Cardiac muscle cell (in vitro differentiated cells and primary cell): ENCODE measurements at regions not wholly inside any gene's neighbourhood (a gene's known extent, or its start where the extent isn't known, plus 50 kb on each side); places are given as distances from the start of the nearest gene placed in this dataset.
"Not testable (repeated sequence)": the region's sequence is repeated elsewhere in the genome, so short reads cannot be mapped to it uniquely, and the experiment has no call there.

ENCODE experiments used
- DNase-seq, 2 donors: peaks; one replicate each; pipeline versions ENCODE4 v3.0.0 to v3.0.0-alpha.2; 2010 to 2017; ENCODE audit warnings: low read depth in 1 of 2, low spot score in 1 of 2
- H3K27ac ChIP-seq: fragments of 200-600 bp; sonication (generic); 2 replicates; pipeline ENCODE4 v1.5.1; 2016
- H3K27me3 ChIP-seq: fragments of 200-600 bp; sonication (generic); 2 replicates; pipeline ENCODE4 v1.6.0; 2016; ENCODE audit warnings: control low read depth
- H3K36me3 ChIP-seq: fragments of 200-600 bp; sonication (generic); 2 replicates; pipeline ENCODE4 v1.5.1; 2016; ENCODE audit warnings: control low read depth
- H3K4me1 ChIP-seq: fragments of 200-600 bp; sonication (generic); 2 replicates; pipeline ENCODE4 v1.8.1; 2017; ENCODE audit warnings: low read depth, mild to moderate bottlenecking, mixed run types
- H3K4me3 ChIP-seq: fragments of 200-600 bp; sonication (generic); 2 replicates; pipeline ENCODE4 v1.5.1; 2016; ENCODE audit warnings: mild to moderate bottlenecking
- H3K9me3 ChIP-seq: fragments of 200-600 bp; sonication (generic); 2 replicates; pipeline ENCODE4 v1.5.1; 2017; ENCODE audit warnings: low read depth, mild to moderate bottlenecking, control low read depth
- TF ChIP-seq, protein P1 (sequence below): IDR thresholded peaks from 2 replicates; pipeline ENCODE4 v1.5.1; 2012; ENCODE audit warnings: low read depth, mild to moderate bottlenecking, low read length

DNA sequence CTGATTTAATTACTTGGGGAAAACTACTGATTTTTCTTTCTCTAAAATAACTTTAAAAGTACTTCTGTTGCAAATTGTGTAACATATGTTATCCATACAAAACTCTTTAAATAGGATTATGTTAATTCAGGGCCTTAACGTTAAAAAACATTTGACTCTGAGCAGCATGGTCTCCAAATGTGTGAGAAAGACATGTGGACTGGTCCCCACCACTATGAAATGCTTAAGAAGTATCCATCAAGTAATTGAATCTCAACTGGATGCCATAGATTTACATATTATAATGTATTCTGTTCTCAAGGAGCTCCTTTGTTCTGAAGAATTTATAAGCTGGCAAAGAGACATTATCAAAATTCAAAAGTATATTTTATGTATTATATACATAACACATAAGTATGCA lies 130.8 kb upstream of the HEY2 start:
- DNase-seq = no peak
- H3K27ac ChIP-seq = no peak overlapping the region
- no peaks in the 10 kb centered on the region for H3K9me3 ChIP-seq
- TF ChIP-seq, protein P1, sequence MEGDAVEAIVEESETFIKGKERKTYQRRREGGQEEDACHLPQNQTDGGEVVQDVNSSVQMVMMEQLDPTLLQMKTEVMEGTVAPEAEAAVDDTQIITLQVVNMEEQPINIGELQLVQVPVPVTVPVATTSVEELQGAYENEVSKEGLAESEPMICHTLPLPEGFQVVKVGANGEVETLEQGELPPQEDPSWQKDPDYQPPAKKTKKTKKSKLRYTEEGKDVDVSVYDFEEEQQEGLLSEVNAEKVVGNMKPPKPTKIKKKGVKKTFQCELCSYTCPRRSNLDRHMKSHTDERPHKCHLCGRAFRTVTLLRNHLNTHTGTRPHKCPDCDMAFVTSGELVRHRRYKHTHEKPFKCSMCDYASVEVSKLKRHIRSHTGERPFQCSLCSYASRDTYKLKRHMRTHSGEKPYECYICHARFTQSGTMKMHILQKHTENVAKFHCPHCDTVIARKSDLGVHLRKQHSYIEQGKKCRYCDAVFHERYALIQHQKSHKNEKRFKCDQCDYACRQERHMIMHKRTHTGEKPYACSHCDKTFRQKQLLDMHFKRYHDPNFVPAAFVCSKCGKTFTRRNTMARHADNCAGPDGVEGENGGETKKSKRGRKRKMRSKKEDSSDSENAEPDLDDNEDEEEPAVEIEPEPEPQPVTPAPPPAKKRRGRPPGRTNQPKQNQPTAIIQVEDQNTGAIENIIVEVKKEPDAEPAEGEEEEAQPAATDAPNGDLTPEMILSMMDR = no peak
- no peak overlapping the region for H3K4me3 ChIP-seq
- no peaks in the 10 kb centered on the region for H3K27me3 ChIP-seq
- H3K36me3 ChIP-seq = no peaks in the 10 kb centered on the region
- peaks cover under 1% of the 10 kb centered on the region for H3K4me1 ChIP-seq

DNA sequence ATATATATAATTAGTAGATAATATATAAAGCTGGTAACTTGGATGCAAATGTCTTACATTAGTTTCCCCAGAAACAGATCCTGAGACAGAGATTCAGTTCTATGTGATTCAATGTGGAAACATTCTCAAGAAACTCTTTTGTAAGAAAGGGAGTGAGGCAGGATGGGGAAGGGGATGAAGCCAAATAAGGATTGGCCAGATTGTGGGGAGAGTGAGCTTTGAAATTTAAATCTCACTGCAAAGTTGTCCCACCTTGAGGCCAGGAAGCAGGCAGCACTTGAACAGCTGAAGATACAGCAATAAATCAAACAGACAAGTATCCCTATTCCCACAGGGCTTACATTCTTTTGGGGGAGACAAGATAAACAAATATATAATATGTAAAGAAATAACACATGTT lies 126.3 kb upstream of the HEY2 start:
- H3K4me1 ChIP-seq = peaks cover 14% of the 10 kb centered on the region
- no peaks in the 10 kb centered on the region for H3K36me3 ChIP-seq
- H3K4me3 ChIP-seq = no peak overlapping the region
- H3K9me3 ChIP-seq = no peaks in the 10 kb centered on the region
- TF ChIP-seq, protein P1 = no peak
- no peak for DNase-seq
- H3K27me3 ChIP-seq = no peaks in the 10 kb centered on the region
- H3K27ac ChIP-seq = no peak overlapping the region

DNA sequence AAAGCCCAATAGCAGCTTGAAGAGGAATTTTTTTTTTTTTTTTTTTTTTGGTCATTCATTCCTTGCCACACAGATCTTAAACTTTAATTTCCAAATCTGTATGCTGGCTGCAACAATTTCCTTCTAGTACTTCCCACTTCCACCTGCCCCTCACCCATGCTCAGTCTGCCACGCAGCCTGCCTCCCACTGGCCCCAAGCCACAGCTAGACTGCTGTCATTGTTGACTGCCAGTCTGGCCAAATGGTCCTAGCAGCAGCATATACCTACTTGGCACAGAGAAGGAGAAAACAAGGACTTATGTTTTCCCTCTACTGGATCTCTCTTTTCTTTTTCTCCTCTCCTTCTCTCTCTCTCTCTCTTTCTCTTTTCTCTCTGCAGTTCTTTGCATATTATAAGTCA lies 118.3 kb upstream of the HEY2 start:
- no peak overlapping the region for H3K4me3 ChIP-seq
- DNase-seq = no peak
- H3K4me1 ChIP-seq = peaks cover 4% of the 10 kb centered on the region
- H3K36me3 ChIP-seq = no peaks in the 10 kb centered on the region
- no peaks in the 10 kb centered on the region for H3K27me3 ChIP-seq
- TF ChIP-seq, protein P1 = no peak
- H3K9me3 ChIP-seq = no peaks in the 10 kb centered on the region
- no peak overlapping the region for H3K27ac ChIP-seq

DNA sequence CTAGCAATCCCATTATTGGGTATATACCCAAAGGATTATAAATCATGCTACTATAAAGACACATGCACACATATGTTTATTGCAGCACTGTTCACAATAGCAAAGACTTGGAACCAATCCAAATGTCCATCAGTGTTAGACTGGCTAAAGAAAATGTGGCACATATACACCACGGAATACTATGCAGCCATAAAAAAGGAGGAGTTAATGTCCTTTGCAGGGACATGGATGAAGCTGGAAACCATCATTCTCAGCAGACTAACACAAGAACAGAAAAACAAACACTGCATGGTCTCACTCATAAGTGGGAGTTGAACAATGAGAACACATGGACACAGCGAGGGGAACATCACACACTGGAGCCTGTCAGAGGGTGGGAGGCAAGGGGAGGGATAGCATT lies 113.4 kb upstream of the HEY2 start:
- H3K27me3 ChIP-seq, H3K4me3 ChIP-seq, H3K27ac ChIP-seq, DNase-seq, H3K4me1 ChIP-seq, H3K9me3 ChIP-seq, H3K36me3 ChIP-seq: not testable (repeated sequence)

DNA sequence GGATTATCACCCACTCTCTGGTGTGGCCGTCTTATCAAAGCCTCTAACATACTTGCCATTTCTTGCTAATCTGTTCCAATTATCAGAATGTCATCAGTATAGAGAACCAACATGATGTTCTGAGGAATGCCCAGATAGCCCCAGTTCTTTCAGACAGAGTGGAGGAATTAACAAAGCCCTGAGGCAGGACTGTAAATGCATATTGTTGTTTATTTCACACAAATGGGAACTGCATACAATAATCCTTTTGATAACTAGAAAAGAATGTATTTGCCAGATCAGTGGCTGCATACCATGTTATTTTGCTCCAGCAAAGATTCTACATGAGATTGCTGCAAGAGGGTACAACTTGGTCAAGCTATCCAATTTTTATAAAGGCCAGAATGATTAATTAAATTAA lies 112.8 kb upstream of the HEY2 start:
- no peaks in the 10 kb centered on the region for H3K9me3 ChIP-seq
- DNase-seq = no peak
- no peaks in the 10 kb centered on the region for H3K27me3 ChIP-seq
- no peaks in the 10 kb centered on the region for H3K36me3 ChIP-seq
- peaks cover 3% of the 10 kb centered on the region for H3K4me1 ChIP-seq
- H3K27ac ChIP-seq = no peak overlapping the region
- TF ChIP-seq, protein P1 = no peak
- H3K4me3 ChIP-seq = no peak overlapping the region

DNA sequence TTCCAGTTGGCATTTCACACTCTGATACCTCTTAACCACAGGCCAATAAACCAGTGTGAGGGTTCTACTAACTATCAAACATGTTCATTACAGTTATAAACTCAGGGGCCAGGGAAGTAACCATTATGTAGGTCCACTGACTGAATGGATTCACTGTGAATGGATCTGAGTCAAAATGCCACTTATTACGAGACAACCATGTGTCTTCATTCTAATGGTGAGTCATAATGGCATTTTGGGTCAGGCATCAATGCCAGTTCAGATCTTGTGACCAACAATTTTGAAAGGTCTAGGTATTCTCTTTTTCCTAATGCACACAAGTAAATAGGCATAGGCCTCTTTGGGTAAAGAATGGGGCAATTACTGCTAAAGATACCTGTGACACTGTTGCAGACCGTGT lies 112.2 kb upstream of the HEY2 start:
- Histone ChIP-seq H3K9me3 (no peaks in the 10 kb centered on the region), H3K4me3 (no peak overlapping the region), H3K27ac (no peak overlapping the region), H3K36me3 (no peaks in the 10 kb centered on the region), H3K4me1 (peaks cover 3% of the 10 kb centered on the region), H3K27me3 (no peaks in the 10 kb centered on the region)
- DNase-seq = no peak
- TF ChIP-seq, protein P1 = no peak
